Esophagus (tissue), 2 donors: ENCODE measurements at regions not wholly inside any gene's neighbourhood (a gene's known extent, or its start where the extent isn't known, plus 50 kb on each side); places are given as distances from the start of the nearest gene placed in this dataset.

ENCODE experiments used
- H3K27ac ChIP-seq, 2 donors: one replicate each; pipeline ENCODE4 v1.5.1; 2013; ENCODE audit warnings: low read depth in 2 of 2, mild to moderate bottlenecking in 2 of 2, inconsistent platforms in 1 of 2, low read length in 1 of 2, moderate library complexity in 1 of 2
- H3K27me3 ChIP-seq, 2 donors: one replicate each; pipeline ENCODE4 v1.6.1; 2013; ENCODE audit warnings: low read length in 2 of 2, control low read depth in 1 of 2, mild to moderate bottlenecking in 1 of 2; ENCODE audit not compliant: insufficient read depth in 2 of 2, control insufficient read depth in 1 of 2
- H3K36me3 ChIP-seq, 2 donors: one replicate each; pipeline ENCODE4 v1.6.1; 2013; ENCODE audit warnings: low read length in 1 of 2; ENCODE audit not compliant: control insufficient read depth in 2 of 2, insufficient read depth in 2 of 2
- H3K4me1 ChIP-seq, 2 donors: one replicate each; pipeline ENCODE4 v1.6.1; 2013; ENCODE audit warnings: low read length in 1 of 2; ENCODE audit not compliant: control insufficient read depth in 2 of 2, insufficient read depth in 2 of 2
- H3K4me3 ChIP-seq, 2 donors: one replicate each; pipeline ENCODE4 v1.5.1; 2013; ENCODE audit warnings: low read length in 2 of 2, mild to moderate bottlenecking in 2 of 2, low read depth in 1 of 2, moderate library complexity in 1 of 2
- H3K9me3 ChIP-seq, 2 donors: one replicate each; pipeline ENCODE4 v1.6.1; 2013; ENCODE audit warnings: mild to moderate bottlenecking in 2 of 2, low read depth in 1 of 2, low read length in 1 of 2, moderate library complexity in 1 of 2; ENCODE audit not compliant: control insufficient read depth in 2 of 2, insufficient read depth in 1 of 2
- WGBS, 2 donors: extraction: QIAGEN DNeasy Blood & Tissue Kit; methylation state at CpG; one replicate each; pipeline ENCODE4 v1.1.7; 2013; 5-methylcytosine and 5-hydroxymethylcytosine counted together
- donor health status: healthy with polysubstance abuse.
- donor health status: Bipolar disorder and iron deficiency.

- H3K4me3 ChIP-seq, result no peak overlapping the region
- WGBS, 2 donors, result 36 to 62% methylated on average over 5 of the region's 5 CpGs
- H3K36me3 ChIP-seq, result no peaks in the 10 kb centered on the region
- no peaks in the 10 kb centered on the region for H3K27me3 ChIP-seq
- peaks cover 0 to 2% of the 10 kb centered on the region in 2 donors for H3K9me3 ChIP-seq
- H3K4me1 ChIP-seq, result no peaks in the 10 kb centered on the region
- no peak overlapping the region for H3K27ac ChIP-seq
These were observed 267.2 kb upstream of the PFKP start for GRCh38 chr10:2800178-2800577.

- Histone ChIP-seq H3K9me3 (peaks cover 0 to 2% of the 10 kb centered on the region in 2 donors), H3K36me3 (no peaks in the 10 kb centered on the region), H3K27ac (no peak overlapping the region), H3K4me3 (no peak overlapping the region), H3K4me1 (no peaks in the 10 kb centered on the region), H3K27me3 (no peaks in the 10 kb centered on the region)
- 45 to 52% methylated on average over 4 of the region's 4 CpGs for WGBS, 2 donors
These were observed 268.9 kb upstream of the PFKP start for GRCh38 chr10:2798336-2799022.

GRCh38 chr10:2791774-2792443 lies 275.4 kb upstream of the PFKP start:
- Histone ChIP-seq H3K27ac (no peak overlapping the region), H3K27me3 (no peaks in the 10 kb centered on the region), H3K4me3 (no peak overlapping the region), H3K36me3 (no peaks in the 10 kb centered on the region), H3K4me1 (no peaks in the 10 kb centered on the region), H3K9me3 (no peaks in the 10 kb centered on the region)
- WGBS, 2 donors, result 74 to 80% methylated on average over 3 of the region's 3 CpGs

- 85 to 87% methylated on average over 15 of the region's 15 CpGs for WGBS, 2 donors
- no peak overlapping the region for H3K4me3 ChIP-seq
These were observed 276.8 kb upstream of the PFKP start for GRCh38 chr10:2790396-2791188.

GRCh38 chr10:2786251-2786650 lies 281.1 kb upstream of the PFKP start:
- Histone ChIP-seq H3K9me3 (no peaks in the 10 kb centered on the region), H3K27ac (no peak overlapping the region), H3K4me1 (no peaks in the 10 kb centered on the region), H3K4me3 (no peak overlapping the region), H3K36me3 (no peaks in the 10 kb centered on the region), H3K27me3 (no peaks in the 10 kb centered on the region)
- 68 to 71% methylated on average over 5 of the region's 5 CpGs for WGBS, 2 donors

More at GRCh38 chr10:2790396-2791188, 276.8 kb upstream of the PFKP start:
- no peaks in the 10 kb centered on the region for H3K9me3 ChIP-seq
- no peaks in the 10 kb centered on the region for H3K36me3 ChIP-seq
- no peak overlapping the region for H3K27ac ChIP-seq
- H3K4me1 ChIP-seq, result no peaks in the 10 kb centered on the region
- H3K27me3 ChIP-seq, result no peaks in the 10 kb centered on the region

GRCh38 chr10:2784766-2785165 lies 282.6 kb upstream of the PFKP start:
- H3K27me3 ChIP-seq, result no peaks in the 10 kb centered on the region
- no peak overlapping the region for H3K4me3 ChIP-seq
- H3K9me3 ChIP-seq, result no peaks in the 10 kb centered on the region
- no peaks in the 10 kb centered on the region for H3K36me3 ChIP-seq
- H3K4me1 ChIP-seq, result no peaks in the 10 kb centered on the region
- no peak overlapping the region for H3K27ac ChIP-seq
- WGBS, 2 donors, result 88 to 90% methylated on average over 7 of the region's 7 CpGs

- Histone ChIP-seq H3K4me1 (no peaks in the 10 kb centered on the region), H3K4me3 (no peak overlapping the region), H3K9me3 (no peaks in the 10 kb centered on the region), H3K27me3 (no peaks in the 10 kb centered on the region), H3K27ac (no peak overlapping the region), H3K36me3 (no peaks in the 10 kb centered on the region)
- 72 to 77% methylated on average over 9 of the region's 9 CpGs for WGBS, 2 donors
These were observed 284.4 kb upstream of the PFKP start for GRCh38 chr10:2782950-2783349.

- Histone ChIP-seq H3K4me1 (no peaks in the 10 kb centered on the region), H3K4me3 (no peak overlapping the region), H3K9me3 (no peaks in the 10 kb centered on the region), H3K27me3 (no peaks in the 10 kb centered on the region), H3K27ac (no peak overlapping the region), H3K36me3 (no peaks in the 10 kb centered on the region)
- 58% methylated on average over 3 of the region's 3 CpGs for WGBS, 2 donors
These were observed 285.1 kb upstream of the PFKP start for GRCh38 chr10:2782265-2782664.

GRCh38 chr10:2777666-2778355 lies 289.5 kb upstream of the PFKP start:
- no peak overlapping the region for H3K27ac ChIP-seq
- H3K4me1 ChIP-seq, result no peaks in the 10 kb centered on the region
- H3K9me3 ChIP-seq, result no peaks in the 10 kb centered on the region
- WGBS, 2 donors, result 71 to 72% methylated on average over 5 of the region's 5 CpGs
- H3K36me3 ChIP-seq, result no peaks in the 10 kb centered on the region
- H3K4me3 ChIP-seq, result no peak overlapping the region
- H3K27me3 ChIP-seq, result no peaks in the 10 kb centered on the region
